ENCODE measurements at regions not wholly inside any gene's neighbourhood (a gene's known extent, or its start where the extent isn't known, plus 50 kb on each side); places are given as distances from the start of the nearest gene placed in this dataset. TPM values are rescaled to one million over a fixed set of nuclear protein-coding genes. Genes with fewer than 3 reads are reported as not detected.

GRCh38 chr2:207479198-207479785, 50.5 kb upstream of the CREB1 start:
- Mint-ChIP-seq H3K4me3 (no peak overlapping the region), H3K27ac (no peak overlapping the region)

More at GRCh38 chr2:207479198-207479785, 50.5 kb upstream of the CREB1 start:
- no peak for DNase-seq (ENCODE audit: low spot score)
- Histone ChIP-seq H4K20me1 (ENCODE audit: low read depth) (no peaks in the 10 kb centered on the region), H2AFZ (replicated peaks) (no peak overlapping the region), H3K27ac (no peak overlapping the region), H3K9me3 (ENCODE audit: low read depth) (no peaks in the 10 kb centered on the region), H3K36me3 (no peaks in the 10 kb centered on the region), H3K4me3 (no peak overlapping the region), H3K27me3 (no peaks in the 10 kb centered on the region), H3K79me2 (ENCODE audit: low read depth) (no peaks in the 10 kb centered on the region), H3K9ac (no peak overlapping the region), H3F3A (ENCODE audit: low read depth) (peaks cover 5% of the 10 kb centered on the region), H3K4me1 (no peaks in the 10 kb centered on the region), H3K4me2 (no peak overlapping the region)
- Mint-ChIP-seq H3K27me3 (ENCODE audit: insufficient read depth, low read depth) (no peaks in the 10 kb centered on the region), H3K4me1 (peaks cover 41% of the 10 kb centered on the region), H3K36me3 (no peaks in the 10 kb centered on the region), H3K9me3 (no peaks in the 10 kb centered on the region)
- no peak for TF ChIP-seq EZH2phosphoT487 (IDR thresholded peaks at IDR 0.05)
- no peak for TF ChIP-seq EZH2 (IDR thresholded peaks at IDR 0.05)
- TF ChIP-seq CTCF (IDR thresholded peaks at IDR 0.05): no peak

Small RNA genes lying in the stretch of these regions (microRNA-seq; reads per million reads assigned to microRNA genes)
- not detected for gene MIR1302-4

Small RNA genes lying in the stretch of these regions (small RNA-seq; reads per million reads assigned to genes)
- gene MIR1302-4: not detected

All from neural progenitor cell (in vitro differentiated cells).